Activated naive CD4-positive, alpha-beta T cell treated with Interleukin-2 at 50 U/mL for 16 hours (primary cell): ENCODE measurements at regions not wholly inside any gene's neighbourhood (a gene's known extent, or its start where the extent isn't known, plus 50 kb on each side); places are given as distances from the start of the nearest gene placed in this dataset.
"Not testable (repeated sequence)": the region's sequence is repeated elsewhere in the genome, so short reads cannot be mapped to it uniquely, and the experiment has no call there.

Experiments
- DNase-seq: peaks from one replicate; pipeline ENCODE4 v3.0.0-alpha.2; 2020

- DNase-seq, result no peak
Observed at GRCh38 chr12:93979189-93979588, 169.2 kb upstream of the PLXNC1 start.

- DNase-seq, result no peak
Observed at GRCh38 chr12:93980711-93981110, 167.7 kb upstream of the PLXNC1 start.

DNA sequence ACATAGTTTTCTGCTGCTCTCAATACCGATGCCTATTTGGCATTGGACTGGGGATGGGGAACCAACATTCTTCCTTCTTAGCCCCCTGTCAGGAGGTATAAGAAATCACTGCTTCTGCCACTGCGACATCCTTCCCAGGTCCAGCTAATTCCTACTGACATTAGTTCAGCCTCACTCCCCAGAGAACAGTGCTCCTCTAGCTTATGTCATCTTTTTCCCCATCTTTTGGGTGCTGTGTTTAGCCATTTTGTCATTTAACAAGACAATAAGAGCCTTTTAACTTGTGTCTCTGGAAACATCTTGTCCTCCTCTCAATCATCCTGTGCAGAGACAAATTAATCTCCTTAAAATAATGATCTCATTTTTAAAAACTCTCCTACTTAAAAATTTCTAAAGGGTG lies 167.0 kb upstream of the PLXNC1 start:
- DNase-seq, result no peak

DNA sequence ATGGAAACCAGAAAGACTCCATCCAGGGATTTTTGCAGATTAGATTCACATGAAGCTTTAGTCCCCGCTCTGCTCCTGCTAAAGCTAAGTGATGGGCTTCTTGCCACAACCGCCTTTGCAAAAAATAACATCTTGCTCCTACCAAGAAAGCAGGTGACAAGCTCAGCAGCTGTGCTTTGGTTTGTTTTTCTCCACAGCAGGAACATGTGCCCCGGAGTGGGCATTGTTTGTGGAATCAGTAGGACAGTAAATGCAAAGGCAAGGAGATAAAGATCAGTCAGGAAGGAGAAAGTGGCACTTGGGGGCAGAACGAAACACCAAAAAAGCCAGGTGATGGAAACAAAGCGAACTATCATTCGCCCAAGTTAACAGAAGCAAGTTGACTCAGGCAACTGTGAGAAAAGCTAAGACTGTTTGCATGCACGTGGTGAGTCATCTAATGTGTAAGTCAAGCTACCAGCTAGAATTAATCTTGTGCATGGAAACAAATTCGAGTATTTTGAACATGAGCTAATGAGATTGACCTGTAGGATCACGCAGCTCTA lies 165.5 kb upstream of the PLXNC1 start:
- no peak for DNase-seq

GRCh38 chr12:93984005-93984404 lies 164.4 kb upstream of the PLXNC1 start:
- DNase-seq, result no peak

DNA sequence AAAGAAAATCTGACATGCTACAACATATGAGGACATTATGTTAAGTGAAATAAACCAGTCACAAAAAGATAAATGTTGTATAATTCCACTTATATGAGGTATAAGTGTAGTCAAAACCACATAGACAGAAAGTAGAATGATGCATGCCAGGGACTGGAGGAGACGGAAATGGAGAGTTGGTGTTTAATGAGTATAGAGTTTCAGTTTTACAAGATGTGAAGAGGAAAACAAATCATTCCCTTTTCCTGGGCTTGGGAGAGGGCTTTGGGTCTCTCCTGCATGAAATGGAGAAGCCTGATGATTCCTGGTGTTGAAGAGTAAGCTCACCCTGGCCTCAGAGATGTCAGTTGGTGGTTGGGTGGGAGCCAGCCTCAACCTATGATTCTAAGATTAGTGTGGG lies 158.4 kb upstream of the PLXNC1 start:
- DNase-seq, result no peak

DNA sequence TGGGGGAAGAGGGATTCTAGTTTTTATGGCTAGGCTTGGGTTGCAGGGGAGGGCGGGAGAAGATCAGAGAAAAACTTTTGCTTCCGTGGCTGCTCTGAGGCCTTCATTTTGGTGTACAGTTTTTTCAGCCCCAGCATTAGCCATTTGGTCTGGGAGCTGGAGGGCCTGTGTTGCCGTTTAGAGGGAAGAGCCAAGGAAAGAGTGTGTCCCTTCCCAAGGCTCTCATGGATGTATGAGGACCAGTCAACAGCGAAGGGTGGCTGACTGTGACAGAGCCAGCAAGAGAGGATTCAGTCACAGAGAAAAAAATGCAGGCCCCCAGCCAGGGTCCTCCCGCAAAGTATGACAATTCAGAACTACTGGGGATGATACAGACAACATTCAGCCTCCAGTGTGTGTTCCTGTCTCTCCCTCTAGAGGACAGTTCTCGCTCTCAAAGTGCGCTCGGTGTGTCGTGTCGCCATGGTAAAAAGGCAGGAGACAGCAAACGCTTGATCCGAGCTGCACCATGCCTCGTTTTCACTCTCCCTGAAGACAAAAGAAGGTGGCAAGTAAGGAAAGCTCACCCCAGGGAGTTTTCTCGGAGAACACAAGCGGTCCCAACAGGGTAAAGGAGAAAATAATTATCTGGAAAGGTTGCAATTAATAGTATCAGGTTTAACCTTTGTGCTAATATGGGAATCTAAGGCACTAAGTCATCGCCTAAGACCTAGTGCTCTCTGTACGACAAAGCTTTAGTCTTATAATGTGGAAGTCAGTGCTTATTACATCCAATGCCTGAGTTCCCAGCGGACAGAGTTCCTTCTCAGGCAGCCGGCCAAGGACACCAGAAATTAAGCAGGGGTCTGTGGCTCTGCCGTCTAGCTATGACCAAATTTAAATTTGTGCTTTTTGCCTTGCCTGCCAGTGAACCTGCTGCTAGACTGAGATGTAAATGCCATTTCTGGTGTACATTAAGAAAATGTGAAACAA lies 157.3 kb upstream of the PLXNC1 start:
- DNase-seq, result no peak

DNA sequence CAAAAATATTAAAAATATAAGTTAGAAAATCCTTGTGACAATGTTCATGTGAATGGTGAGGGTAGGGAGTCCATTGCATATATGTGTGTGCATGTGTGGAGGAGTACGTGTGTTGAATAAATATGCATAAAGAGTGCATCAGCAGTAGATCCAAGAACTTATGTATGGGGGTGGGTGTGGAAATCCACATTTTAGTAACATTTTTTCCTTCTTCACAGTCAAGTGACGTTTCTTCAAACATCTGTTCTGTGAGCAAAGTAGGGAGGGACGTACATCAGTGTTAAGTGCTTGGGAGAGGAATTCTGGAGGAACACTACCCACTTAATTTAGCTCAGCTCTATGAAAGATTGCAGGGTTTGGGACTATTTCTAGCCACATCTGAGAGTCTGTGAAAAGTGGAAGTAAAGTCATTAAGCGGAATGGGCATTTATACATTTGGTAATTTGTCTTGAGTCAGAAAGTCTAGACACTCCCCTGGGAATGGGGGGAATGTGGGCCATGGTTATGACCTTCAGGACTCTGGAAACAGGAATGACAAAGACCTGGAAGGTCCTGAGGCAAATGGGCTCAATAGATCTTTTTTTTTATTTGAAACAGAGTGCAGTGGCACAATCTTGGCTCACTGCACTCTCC lies 156.4 kb upstream of the PLXNC1 start:
- no peak for DNase-seq

DNA sequence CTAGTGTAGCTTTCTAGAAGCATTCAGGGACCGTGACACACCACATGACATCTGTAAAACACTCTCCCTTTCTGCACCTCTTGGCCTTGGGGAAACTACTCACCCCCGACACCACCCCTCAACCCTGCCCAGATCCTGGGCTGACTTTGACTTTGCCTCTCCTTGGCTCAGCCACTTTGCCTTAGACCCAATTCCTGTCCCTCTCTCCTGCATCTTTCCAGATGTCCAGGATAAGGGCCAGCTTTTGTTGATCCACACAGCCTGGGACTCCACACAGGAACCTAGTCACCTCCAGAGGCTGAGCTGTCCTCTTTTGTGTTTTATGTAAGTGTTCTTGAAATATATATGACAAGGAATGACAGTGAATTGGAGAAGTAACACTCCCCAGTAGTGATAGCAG lies 153.7 kb upstream of the PLXNC1 start:
- no peak for DNase-seq

GRCh38 chr12:93996321-93996720 lies 152.1 kb upstream of the PLXNC1 start:
- DNase-seq, result no peak

DNA sequence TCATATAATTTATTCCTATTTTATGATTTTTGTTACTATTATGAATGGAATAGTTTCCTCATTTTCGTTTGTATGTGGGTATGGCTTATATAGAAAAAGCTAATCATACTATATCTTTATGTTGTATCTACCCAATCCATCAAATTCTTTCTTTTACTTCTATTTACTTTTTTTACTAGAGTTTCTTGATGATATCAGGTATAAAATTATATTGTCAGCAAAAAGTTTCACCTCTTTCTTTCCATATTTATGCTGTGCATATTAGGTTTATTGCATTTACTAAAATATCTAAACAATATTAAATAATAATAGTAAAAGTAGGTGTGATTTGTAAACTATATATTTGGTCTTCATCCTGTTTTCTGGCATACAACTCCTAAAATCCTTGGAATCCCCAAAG lies 146.7 kb upstream of the PLXNC1 start:
- no peak for DNase-seq

DNA sequence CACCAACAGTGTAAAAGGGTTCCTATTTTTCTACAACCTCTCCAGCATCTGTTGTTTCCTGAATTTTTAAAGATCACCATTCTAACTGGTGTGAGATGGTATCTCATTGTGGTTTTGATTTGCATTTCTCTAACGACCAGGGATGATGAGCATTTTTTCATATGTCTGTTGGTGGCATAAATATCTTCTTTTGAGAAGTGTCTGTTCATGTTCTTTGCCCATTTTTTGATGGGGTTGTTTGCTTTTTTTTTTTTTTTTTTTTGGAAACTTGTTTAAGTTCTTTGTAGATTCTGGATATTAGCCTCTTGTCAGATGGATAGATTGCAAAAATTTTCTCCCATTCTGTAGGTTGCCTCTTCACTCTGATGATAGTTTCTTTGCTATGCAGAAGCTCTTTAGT lies 145.5 kb upstream of the PLXNC1 start:
- DNase-seq, result not testable (repeated sequence)

GRCh38 chr12:94007833-94008232 lies 140.5 kb upstream of the PLXNC1 start:
- DNase-seq, result peak; percentile 30

GRCh38 chr12:94010307-94010706 lies 138.1 kb upstream of the PLXNC1 start:
- no peak for DNase-seq

DNA sequence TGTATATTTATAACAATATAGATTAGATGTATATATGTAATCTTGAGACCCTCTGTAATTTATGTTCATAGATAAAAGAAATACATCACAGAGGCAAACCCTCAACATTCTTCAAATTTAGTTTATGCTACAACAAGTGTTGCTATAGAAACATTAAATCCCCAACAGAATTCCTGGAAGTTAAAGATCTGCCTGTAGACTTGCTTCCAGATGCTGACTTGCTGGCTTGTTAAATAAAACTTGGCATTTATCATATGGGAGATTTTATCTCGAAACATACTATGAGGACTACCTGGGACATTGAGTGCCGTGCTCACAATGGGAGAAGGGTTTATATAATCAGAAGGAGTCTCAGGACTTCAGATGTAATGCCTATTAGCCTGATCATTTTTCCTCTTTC lies 136.3 kb upstream of the PLXNC1 start:
- DNase-seq, result no peak

DNA sequence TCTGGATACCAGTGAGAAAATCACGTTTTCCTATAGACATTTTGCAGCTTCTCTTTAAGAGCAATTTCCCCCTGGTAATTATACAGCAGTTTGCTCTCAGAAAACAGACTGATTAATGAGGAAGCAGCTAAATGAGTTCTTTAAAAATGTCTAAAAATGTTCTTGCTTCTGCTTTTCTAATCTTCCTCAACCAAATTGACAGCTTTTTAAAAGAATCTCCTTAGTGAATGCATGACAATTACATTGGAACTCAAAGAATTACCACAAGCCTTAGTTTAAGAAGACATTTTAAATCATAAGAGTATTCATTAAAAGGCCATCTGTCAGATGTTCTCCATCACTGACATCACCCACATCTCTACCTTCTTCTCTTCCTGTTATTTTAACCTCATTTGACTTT lies 135.8 kb upstream of the PLXNC1 start:
- DNase-seq, result no peak

DNA sequence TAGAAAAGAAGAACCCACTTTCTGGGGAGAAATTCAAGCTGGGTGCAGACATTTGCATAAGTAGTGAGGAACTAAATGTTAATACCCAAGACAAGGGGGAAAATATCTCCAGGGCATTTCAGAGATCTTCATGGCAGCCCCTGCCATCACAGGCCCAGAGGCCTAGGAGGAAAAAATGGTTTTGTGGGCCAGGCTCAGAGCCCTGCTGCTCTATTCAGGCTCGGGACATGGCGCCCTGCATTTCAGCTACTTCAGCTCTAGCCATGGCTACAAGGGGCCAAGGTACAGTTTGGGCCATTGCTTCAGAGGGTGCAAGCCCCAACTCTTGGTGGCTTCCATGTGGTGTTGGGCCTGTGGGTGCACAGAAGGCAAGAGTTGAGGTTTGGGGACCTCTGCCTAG lies 131.1 kb upstream of the PLXNC1 start:
- DNase-seq, result not testable (repeated sequence)

- DNase-seq, result no peak
Observed at GRCh38 chr12:94020335-94020734, 128.0 kb upstream of the PLXNC1 start.

DNA sequence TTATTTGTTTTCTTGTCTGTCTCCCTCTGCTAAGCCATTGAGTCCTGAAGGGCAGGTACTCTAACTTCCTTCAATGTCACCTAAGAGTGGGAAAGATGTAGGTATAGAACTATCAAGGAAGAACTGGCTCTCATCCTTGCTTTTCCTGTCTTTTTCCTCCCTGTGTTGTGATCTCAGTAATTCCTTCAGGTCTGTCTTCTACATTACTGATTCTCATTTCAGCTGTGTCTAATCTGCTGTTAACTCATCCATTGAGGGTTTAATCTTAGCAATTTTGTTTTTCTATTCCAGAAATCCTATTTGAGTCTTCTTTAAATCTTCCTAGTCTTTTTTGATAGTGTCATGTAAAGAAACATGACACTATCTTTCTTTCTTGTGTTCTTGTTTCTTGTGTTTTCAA lies 124.5 kb upstream of the PLXNC1 start:
- DNase-seq, result no peak

DNA sequence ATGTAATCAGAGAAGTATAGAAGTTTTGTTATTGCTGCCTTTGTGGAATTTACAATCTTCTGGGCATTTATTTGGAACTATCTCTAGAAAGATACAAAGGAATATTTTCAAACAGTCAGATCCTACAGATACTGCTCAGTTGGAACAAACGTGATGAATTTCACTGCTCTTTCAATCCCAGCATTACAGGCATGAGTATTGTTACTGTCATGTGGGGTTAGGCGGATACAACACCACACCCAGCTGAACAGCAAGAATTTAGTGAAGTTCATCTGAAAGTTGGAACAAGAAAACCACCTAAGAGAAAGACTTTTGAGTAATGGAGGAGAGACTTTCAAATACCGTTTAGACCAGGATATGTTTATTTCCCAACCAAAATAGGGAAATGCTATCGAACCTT lies 123.3 kb upstream of the PLXNC1 start:
- DNase-seq, result no peak

DNA sequence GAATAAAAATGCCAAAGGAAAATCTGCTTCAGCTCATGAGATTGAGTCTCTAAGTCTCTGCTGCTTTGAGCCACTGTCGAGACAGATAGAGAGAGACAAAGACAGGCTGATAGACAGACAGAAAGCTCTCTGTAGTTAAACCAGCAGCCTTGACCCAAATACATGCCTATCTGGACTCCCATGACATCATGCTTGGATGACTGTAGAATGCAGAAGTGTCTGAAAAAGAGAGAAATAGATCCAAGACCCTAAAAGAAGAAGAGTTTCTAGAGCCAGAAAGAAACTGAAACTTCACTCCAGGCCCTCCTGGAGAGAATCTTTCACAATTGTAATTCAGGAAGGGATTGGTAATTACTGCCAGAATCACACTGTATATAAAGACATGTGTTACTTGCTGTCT lies 122.6 kb upstream of the PLXNC1 start:
- no peak for DNase-seq

DNA sequence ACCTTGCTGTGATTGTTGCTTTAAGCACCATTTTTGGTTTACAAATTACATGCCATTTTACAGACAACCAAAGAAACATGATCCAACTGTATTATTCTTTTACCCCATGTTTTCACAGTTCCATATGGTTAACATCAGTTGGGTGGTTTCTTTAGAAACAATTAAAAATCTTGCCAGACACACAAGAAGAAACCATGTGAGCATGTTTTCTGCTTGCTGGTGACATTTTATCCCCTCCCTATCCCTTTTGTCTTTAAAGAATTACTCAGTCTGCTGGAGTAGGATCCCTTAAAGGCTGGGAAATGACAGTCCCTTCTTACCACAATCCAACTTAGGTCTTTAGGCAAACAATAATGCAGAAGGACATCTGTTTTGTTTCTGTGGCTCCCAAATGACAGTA lies 121.8 kb upstream of the PLXNC1 start:
- no peak for DNase-seq

DNA sequence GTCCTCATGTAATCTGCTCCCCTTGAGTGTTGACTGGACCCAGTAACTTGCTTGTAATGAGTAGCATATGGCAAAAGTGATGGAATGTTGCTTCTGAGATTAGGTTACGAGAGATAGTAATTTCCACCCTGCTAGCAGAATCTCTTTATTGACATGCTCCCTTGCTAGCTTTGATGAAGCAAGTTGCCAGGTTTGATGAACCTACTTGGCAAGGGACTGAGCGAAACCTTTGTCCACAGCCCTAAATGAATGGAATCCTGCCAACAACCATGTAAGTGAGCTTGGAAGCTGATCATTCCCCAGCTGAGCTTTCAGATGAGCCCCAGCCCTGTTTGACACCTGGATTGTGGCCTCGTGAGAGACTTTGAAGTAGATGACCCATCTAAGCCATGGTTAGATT lies 120.8 kb upstream of the PLXNC1 start:
- no peak for DNase-seq

GRCh38 chr12:94031763-94032162 lies 116.6 kb upstream of the PLXNC1 start:
- no peak for DNase-seq
